Colonic mucosa (tissue), 4 donors: ENCODE measurements at regions not wholly inside any gene's neighbourhood (a gene's known extent, or its start where the extent isn't known, plus 50 kb on each side); places are given as distances from the start of the nearest gene placed in this dataset.
"Not testable (repeated sequence)": the region's sequence is repeated elsewhere in the genome, so short reads cannot be mapped to it uniquely, and the experiment has no call there.

Experiments
- DNase-seq: peaks from one replicate; pipeline ENCODE4 v3.0.0-alpha.2; 2020
- H3K27ac ChIP-seq: fragments of 200-600 bp; one replicate; pipeline ENCODE4 v1.8.0; 2021
- H3K27me3 ChIP-seq: fragments of 200-600 bp; one replicate; pipeline ENCODE4 v1.8.0; 2021
- H3K36me3 ChIP-seq: fragments of 200-600 bp; one replicate; pipeline ENCODE4 v1.8.0; 2021
- H3K4me1 ChIP-seq: fragments of 200-600 bp; one replicate; pipeline ENCODE4 v1.8.0; 2021; ENCODE audit warnings: mild to moderate bottlenecking
- H3K4me3 ChIP-seq: fragments of 200-600 bp; one replicate; pipeline ENCODE4 v1.8.0; 2021
- H3K9ac ChIP-seq, 2 donors: one replicate each; pipeline ENCODE4 v1.7.0; 2013; ENCODE audit warnings: control low read depth in 2 of 2, low read depth in 2 of 2, low read length in 2 of 2
- H3K9me3 ChIP-seq: fragments of 200-600 bp; one replicate; pipeline ENCODE4 v1.8.0; 2021
- intact Hi-C: fragments of 100-400 bp; cut with DNase I; formaldehyde crosslinking; loops from one replicate; pipeline ENCODE4 v1.14.1; 2022
- TF ChIP-seq, protein P1 (sequence below): fragments of 200-600 bp; IDR thresholded peaks from one replicate; pipeline ENCODE4 v1.8.0; 2022; ENCODE audit warnings: antibody characterized with exemption, mild to moderate bottlenecking
- donor health status: healthy.
- donor health status: DM: no; HTN: no; CAD: no.
- donor health status: DM: no; HTN: no; CAD: no.

GRCh38 chr1:55867304-55867843 lies 652.2 kb upstream of the USP24 start:
- intact Hi-C loops: no loop called here
- H3K36me3 ChIP-seq: no peaks in the 10 kb centered on the region
- no peak for DNase-seq
- TF ChIP-seq, protein P1, sequence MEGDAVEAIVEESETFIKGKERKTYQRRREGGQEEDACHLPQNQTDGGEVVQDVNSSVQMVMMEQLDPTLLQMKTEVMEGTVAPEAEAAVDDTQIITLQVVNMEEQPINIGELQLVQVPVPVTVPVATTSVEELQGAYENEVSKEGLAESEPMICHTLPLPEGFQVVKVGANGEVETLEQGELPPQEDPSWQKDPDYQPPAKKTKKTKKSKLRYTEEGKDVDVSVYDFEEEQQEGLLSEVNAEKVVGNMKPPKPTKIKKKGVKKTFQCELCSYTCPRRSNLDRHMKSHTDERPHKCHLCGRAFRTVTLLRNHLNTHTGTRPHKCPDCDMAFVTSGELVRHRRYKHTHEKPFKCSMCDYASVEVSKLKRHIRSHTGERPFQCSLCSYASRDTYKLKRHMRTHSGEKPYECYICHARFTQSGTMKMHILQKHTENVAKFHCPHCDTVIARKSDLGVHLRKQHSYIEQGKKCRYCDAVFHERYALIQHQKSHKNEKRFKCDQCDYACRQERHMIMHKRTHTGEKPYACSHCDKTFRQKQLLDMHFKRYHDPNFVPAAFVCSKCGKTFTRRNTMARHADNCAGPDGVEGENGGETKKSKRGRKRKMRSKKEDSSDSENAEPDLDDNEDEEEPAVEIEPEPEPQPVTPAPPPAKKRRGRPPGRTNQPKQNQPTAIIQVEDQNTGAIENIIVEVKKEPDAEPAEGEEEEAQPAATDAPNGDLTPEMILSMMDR: no peak
- H3K27me3 ChIP-seq: no peaks in the 10 kb centered on the region
- no peaks in the 10 kb centered on the region for H3K9me3 ChIP-seq
- H3K9ac ChIP-seq: no peak overlapping the region
- no peak overlapping the region for H3K4me3 ChIP-seq
- H3K4me1 ChIP-seq: no peaks in the 10 kb centered on the region
- H3K27ac ChIP-seq: no peak overlapping the region

- H3K9ac ChIP-seq, DNase-seq, H3K4me1 ChIP-seq, intact Hi-C loops, H3K4me3 ChIP-seq, H3K27ac ChIP-seq, H3K36me3 ChIP-seq, H3K9me3 ChIP-seq, H3K27me3 ChIP-seq: not testable (repeated sequence)
Measured at GRCh38 chr1:55865778-55866177, 650.6 kb upstream of the USP24 start.

DNA sequence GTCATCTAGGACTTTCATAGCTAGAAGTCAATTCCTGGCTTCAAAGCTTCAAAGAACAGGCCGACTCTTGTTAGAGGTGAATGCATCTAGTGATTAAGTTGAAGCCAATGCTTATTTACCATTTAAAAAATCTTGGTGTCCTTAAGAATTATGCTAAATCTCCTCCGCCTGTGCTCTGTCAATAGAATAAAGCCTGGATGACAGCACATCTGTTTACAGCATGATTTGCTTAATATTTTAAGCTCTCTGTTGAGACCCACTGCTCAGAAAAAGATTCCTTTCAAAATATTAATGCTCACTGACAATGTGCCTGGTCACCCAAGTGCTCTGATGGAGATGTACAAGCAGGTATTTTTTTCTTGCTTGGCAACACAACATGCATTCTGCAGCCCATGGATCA lies 649.1 kb upstream of the USP24 start:
- Histone ChIP-seq H3K4me1 (no peaks in the 10 kb centered on the region), H3K9me3 (no peaks in the 10 kb centered on the region), H3K27ac (no peak overlapping the region), H3K4me3 (no peak overlapping the region), H3K9ac (no peak overlapping the region), H3K36me3 (no peaks in the 10 kb centered on the region), H3K27me3 (no peaks in the 10 kb centered on the region)
- intact Hi-C loops: no loop called here
- TF ChIP-seq, protein P1: no peak
- no peak for DNase-seq

DNA sequence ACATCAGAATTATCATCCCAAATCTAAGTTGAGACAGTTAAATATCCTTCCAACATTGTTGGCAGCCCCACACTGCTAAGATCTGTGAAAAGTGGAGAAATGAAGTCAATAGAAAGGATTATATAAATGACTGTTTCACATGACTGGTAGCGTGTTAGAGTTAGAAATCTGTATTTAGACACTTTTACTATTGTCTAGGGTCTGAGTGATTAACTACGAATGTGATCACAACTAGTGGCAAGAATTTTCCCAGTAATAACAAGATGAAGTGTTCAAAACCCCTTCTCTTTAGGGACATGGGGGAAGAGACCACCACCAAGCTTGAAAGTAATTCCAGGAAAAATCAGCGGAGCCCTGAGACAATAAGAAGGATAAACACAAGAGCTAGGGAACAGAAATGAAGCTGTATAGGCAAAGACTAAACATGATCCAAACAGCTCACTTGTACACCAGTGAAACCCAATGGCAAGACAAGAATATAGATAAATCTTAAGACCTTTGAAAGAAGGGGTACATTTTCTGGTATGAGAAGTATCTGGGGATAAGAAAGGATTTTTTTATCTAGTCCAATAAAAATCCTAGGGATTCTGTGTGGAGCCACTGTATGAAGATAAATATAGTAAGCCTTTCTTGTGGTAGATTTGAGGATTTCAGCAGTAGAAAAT lies 646.6 kb upstream of the USP24 start:
- H3K9me3 ChIP-seq: no peaks in the 10 kb centered on the region
- H3K4me1 ChIP-seq: no peaks in the 10 kb centered on the region
- no peak overlapping the region for H3K9ac ChIP-seq
- no peak overlapping the region for H3K27ac ChIP-seq
- intact Hi-C loops: no loop called here
- H3K27me3 ChIP-seq: no peaks in the 10 kb centered on the region
- no peaks in the 10 kb centered on the region for H3K36me3 ChIP-seq
- TF ChIP-seq, protein P1: no peak
- no peak for DNase-seq
- no peak overlapping the region for H3K4me3 ChIP-seq

DNA sequence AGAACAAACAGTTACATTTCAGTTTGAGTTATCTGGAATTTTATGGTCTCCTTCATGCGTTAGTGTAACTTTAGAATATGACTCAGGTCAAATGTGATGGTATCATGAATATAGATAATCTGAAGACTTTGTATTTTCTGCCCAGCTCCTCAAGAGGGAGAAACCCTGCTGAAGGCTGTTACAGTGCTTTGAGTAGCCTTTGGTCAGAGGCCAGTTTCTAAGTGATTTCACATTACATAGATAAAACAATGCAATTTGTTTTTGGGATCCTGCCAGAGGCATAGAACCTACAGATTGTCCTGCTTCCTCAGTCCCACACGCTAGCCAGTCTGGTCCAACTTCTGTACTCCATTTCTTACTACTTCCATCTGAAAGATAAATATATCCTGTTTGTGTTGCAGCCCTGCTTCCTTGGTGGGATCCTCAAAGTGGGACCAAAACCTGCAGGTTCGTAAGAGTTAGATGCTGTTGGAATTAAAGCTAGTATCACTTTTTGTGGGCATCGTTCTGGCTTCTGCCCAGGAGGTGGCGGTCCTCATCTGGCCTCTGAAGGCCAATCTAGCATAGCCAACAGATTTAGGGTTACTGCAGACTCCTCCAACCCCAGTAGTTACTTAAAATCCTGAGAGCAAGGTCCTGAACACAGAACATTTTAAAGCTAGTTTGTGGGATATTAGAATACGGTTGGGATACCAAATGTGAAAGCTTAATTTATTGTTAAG lies 645.8 kb upstream of the USP24 start:
- no peak overlapping the region for H3K4me3 ChIP-seq
- no peak overlapping the region for H3K27ac ChIP-seq
- TF ChIP-seq, protein P1: no peak
- intact Hi-C loops: no loop called here
- no peak for DNase-seq
- no peaks in the 10 kb centered on the region for H3K27me3 ChIP-seq
- no peaks in the 10 kb centered on the region for H3K36me3 ChIP-seq
- H3K9ac ChIP-seq: no peak overlapping the region
- no peaks in the 10 kb centered on the region for H3K4me1 ChIP-seq
- H3K9me3 ChIP-seq: no peaks in the 10 kb centered on the region

- Histone ChIP-seq H3K9me3 (no peaks in the 10 kb centered on the region), H3K27ac (no peak overlapping the region), H3K27me3 (no peaks in the 10 kb centered on the region), H3K4me1 (no peaks in the 10 kb centered on the region), H3K36me3 (no peaks in the 10 kb centered on the region), H3K4me3 (no peak overlapping the region), H3K9ac (no peak overlapping the region)
- no peak for DNase-seq
- TF ChIP-seq, protein P1: no peak
- intact Hi-C loops: no loop called here
Measured at GRCh38 chr1:55860326-55860725, 645.2 kb upstream of the USP24 start.
